HG03108 (cell line): ENCODE measurements at regions not wholly inside any gene's neighbourhood (a gene's known extent, or its start where the extent isn't known, plus 50 kb on each side); places are given as distances from the start of the nearest gene placed in this dataset.
"Not testable (repeated sequence)": the region's sequence is repeated elsewhere in the genome, so short reads cannot be mapped to it uniquely, and the experiment has no call there.

Experiments used
- ATAC-seq: cut with Tn5 transposase; IDR thresholded peaks from one replicate; pipeline ENCODE4 v1.9.1; 2021; ENCODE audit warnings: moderate library complexity; ENCODE audit not compliant: unreplicated experiment

DNA sequence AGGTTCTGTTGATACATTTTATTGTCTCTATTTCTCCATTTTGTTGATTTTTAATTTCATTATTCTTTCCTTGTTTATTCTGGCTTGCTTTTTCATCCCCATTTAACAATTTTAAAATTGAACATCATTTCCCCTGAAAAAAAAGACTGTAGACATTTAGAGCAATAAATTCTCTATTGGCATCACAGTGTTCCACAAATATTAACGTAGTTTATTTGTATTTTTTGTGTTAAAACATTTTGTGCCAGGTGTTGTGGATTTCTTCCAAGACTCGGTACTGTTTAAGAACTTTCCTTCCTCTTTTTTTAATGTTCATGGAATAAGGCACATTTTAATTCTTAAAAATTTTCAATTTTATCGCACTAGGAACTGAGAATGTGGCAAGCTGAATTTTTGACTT, 156.1 kb upstream of the NPY start:
- no peak for ATAC-seq

- no peak for ATAC-seq
Measured at GRCh38 chr7:24129597-24129996, 154.4 kb upstream of the NPY start.

DNA sequence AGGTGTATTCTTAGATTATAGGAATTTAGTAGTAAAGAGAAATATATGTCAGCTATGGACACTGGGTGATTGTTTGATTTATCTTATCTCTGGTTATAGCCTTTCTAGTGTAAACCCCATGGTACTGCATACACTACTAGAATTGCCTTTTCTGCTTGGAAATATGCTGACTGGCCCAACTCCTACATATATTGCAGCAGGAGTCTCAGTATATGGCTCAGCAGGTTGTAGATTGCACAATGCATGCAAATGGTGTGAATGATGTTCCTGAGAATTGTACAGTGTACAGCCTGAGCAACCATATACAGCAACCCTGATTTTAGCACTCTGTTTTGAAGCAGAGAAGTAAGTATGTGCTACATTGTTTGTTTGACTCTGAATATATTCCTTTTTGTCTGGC, 153.4 kb upstream of the NPY start:
- no peak for ATAC-seq

GRCh38 chr7:24133691-24134090, 150.3 kb upstream of the NPY start:
- no peak for ATAC-seq

- ATAC-seq = no peak
Measured at GRCh38 chr7:24134535-24134934, 149.5 kb upstream of the NPY start.

DNA sequence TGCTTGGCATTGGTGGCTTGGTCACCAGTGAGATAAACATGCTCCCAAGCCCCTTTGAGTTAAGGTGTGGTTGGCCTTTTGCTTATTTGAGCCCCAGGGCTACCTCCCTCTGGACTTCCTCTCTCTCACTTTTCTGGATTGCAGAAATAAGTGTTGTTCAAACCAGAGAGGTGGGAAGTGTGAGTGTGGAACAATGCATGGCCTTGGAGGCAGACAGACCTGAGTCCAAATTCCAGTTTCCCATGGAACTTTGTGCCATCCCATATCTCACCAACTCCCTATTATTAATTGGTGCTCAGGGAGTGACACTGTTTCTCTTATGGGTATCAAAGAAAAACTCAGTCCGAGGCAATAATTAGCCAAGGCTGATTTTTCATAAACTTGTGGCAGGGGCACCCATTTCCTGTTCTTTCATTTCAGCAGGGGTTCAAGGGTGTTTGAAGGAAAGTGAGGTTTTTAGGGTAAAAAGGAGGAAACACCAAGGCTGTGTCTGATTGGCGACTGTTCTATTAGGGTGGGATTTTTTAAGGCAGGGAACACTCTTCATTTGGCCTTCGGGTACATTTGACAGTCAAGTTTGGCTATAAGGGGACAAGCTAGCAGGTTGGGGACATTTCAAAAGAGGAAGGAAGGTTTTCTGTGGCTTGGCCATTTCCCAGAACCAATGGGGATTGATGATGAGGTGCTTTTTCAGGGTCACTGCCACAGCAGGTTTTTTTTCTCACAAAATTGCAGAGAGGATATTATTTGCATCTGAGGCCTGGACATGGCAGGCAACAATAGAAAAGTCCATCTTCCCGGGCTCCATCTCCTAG, 148.8 kb upstream of the NPY start:
- ATAC-seq = peak; percentile 67

DNA sequence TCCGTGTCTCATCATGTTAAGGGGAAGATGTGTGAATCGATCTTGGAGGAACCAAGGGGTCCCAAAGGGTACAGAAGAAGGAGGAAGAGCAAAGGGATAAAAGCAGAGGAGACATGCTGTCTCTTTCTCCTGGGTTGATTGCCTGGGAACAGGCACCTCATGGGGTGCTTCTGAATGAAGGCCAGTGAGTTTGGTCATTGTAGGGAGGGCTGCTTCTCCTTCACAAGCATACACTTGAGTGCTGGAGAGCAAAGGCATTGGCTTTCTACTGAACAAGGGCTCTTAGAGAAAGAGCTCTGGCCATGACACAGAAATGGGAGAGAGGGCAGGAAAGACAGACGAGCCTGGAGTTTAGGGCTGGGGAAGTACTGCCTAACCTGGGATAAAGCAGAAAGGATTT, 146.7 kb upstream of the NPY start:
- no peak for ATAC-seq

DNA sequence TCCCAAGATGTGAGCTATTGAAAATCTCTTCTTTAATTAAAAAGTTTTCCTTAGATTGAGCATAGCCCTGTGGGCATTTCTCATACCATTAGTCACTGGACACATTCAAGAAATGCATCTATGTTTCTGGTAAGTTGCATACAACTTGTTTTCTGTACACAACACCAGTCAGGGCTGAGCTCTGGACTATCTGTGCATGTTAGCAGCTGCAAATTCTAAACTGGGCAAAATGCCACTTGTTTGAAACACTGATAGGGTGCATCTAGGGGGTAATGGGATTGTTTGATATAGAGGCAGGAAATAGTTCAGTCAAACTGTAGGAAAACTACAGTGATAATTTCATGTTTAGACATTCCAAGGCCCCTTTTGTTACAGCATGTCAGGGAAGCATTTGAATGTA, 145.6 kb upstream of the NPY start:
- no peak for ATAC-seq

DNA sequence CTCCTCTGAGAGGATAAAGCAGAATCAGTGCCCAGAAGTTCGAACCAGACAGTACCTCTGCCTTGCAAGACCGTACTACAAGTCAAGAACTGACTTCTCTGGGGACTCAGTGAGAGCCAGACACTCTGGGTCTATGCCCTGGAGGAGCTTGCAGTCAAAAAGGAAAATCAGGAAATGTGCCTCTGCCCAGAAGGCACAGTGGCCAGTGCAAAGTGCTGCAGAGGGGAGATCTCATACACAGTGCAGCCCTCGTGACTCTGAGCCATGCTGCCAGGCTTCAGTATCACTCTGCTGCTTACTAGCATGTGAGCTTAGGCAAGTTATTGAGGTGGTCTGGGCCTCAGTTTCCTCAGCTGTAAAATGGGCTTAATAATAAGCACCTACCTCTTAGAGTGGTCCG, 144.0 kb upstream of the NPY start:
- ATAC-seq = no peak

DNA sequence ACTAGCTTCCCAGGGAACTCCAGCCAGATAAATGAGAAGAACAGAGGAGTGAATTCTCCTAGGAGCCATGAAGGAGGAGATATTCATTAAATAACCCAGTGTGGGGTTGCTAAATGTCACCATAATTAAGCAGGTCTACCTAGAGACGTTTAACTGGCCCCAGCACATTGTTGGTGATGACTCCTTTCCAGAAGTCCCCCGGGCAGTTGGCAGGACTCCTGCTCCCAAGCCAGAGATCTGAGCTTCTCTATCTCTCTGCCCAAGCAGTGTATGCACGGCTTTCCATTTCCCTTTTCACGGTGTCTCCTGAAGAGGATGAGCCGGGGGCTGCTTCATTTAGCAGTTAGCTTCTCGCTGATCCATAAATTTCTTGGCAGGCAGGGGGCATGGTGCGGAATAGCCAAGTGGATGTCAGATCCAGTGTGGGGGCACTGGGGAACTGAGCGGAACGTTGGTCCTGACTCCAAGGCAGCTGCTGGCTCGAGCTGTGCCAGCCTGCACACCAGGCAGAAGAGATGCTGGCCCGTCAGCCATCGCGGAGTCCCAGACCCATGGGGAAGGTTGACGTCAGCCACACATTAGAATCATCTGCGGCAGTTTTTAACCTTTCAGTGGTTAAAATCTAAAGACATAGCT, 142.0 kb upstream of the NPY start:
- ATAC-seq = no peak

DNA sequence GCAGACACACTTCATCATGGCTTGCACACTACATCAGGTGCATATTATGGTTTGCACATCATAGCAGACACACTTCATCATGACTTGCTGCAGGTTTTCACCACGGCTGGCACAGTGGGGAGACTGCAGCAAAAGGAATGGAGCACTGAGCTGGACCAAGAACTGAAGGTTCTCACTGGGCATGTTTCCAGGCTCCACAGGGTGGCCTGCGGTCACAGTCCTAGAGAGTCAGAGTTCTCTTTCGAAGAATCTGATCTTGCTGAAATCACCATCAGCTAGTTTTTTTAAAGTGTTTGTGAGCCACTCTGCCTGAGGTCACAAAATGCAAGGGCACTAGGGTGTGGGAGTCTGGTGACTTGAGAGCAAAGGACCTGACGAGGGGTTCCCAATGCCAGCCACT, 140.4 kb upstream of the NPY start:
- no peak for ATAC-seq

- ATAC-seq = no peak
Measured at GRCh38 chr7:24151944-24152343, 132.0 kb upstream of the NPY start.

GRCh38 chr7:24152356-24152755, 131.6 kb upstream of the NPY start:
- no peak for ATAC-seq

DNA sequence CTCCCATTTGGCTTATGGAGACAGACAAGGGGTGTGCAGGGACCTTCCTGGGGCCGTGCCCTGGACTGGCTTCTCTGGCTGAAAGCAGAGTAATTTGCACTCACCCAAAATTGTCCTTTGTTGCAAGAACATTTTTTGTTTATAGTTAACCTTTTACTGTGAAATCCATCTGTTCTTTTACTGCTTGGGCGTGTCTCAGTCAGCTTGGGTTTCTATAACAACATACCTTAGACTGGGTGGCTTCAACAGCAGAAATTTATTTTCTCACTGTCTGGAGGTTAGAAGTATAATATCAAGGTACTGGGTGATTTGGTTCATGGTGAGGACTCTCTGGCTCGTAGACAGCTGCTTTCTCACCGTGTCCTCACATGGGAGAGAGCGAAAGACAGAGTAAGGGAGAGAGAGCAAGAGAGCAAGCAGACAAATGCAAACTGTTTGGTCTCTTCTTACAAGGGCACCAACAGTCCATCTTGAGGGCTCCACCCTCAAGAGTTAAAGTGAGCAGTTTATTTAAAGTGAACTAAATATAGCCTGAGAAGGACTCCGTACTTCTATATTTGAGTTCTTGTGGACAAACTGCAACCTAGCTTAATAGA, 131.0 kb upstream of the NPY start:
- no peak for ATAC-seq

DNA sequence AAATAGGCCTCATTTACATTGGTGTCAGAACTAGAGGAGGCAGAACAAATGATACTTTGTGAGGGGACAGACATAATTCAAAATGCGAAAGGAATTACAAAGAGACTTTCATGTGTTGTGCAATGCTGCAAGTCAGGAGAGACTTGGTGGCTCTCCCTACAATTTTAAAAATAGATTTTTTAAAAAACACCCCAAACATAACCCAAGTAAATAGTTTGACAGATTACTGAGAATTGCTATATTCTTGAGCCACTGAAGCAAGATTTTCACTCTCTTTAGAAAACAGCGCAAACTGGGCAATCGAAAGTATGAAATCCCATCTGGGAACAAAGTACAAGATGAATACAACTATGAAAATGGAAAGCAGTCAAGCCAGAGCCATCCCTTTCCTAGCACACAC, 126.3 kb upstream of the NPY start:
- ATAC-seq = no peak

- no peak for ATAC-seq
Measured at GRCh38 chr7:24158975-24159374, 125.0 kb upstream of the NPY start.

DNA sequence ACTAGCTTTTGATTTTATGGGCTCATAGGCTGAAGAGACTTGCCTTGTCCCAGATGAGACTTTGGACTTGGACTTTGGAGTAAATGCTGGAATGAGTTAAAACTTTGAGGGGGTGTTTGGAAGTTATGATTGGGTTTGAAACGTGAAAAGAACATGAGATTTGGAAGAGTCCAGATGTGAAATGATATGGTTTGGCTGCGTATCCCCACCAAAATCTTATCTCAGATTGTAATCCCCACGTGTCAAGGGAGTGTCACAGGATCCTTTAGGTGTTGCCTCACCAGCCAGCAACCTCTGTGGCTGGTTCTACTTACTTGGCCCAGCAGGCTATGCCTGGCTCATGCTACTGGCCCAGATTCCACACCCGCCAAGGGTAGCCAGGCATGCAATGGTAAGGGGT, 119.6 kb upstream of the NPY start:
- no peak for ATAC-seq

DNA sequence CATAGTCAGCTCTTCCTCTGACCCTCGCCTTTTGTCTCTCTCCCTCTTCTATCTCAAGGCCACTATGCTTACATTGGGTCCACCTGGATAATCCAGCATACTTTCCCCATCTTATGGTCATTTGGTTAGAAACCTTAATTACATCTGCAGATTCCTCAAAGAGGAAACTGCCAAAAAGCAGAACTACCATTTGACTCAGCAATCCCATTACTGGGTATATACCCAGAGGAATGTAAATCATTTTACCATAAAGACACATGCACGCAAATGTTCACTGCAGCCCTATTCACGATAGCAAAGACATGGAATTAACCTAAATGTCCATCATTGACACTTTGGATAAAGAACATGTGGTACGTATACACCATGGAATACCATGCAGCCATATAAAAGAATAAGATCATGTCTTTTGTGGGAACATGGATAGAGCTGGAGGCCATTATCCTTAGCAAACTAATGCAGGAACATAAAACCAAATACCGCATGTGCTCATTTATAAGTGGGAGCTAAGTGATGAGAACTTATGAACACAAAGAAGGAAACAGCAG, 114.8 kb upstream of the NPY start:
- ATAC-seq = no peak

GRCh38 chr7:24171951-24172350, 112.0 kb upstream of the NPY start:
- ATAC-seq = not testable (repeated sequence)

DNA sequence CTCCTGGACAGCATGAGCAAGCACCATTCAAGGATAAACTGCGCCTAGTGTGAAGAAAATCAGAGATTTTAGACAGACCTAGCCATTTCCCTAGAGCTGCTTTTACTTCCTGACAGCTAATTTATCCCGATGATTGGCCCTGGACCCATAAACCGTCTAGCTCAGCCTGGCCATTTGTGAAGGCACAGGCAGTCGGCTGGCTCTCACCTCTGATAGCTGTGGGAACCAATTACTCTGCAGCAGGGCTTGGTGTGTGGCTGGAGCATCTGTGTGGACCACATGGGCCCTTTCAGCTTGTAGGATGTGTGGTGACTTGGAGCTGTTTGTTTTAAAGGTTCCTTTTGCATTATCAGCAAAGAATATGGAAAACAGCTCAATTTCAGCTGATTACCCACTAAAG, 111.1 kb upstream of the NPY start:
- ATAC-seq = no peak

- no peak for ATAC-seq
Measured at GRCh38 chr7:24175603-24176002, 108.4 kb upstream of the NPY start.
